ENCODE measurements at regions not wholly inside any gene's neighbourhood (a gene's known extent, or its start where the extent isn't known, plus 50 kb on each side); places are given as distances from the start of the nearest gene placed in this dataset.

DNA sequence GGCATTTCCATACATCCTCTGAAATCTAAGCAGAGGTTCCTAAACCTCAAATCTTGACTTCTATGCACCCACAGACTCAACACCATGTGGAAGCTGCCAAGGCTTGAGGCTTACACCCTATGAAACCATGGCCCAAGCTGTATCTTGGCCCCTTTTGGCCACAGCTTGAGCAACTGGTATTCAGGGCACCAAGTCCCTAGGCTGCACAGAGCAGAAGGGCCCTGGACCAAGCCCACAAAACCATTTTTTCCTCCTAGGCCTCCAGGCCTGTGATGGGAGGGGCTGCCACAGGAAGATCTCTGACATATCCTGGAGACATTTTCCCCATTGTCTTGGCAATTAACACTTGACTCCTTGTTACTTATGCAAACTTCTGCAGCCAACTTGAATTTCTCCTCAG, 54.4 kb upstream of the IL12A start:
- Histone ChIP-seq H3K4me3 (ENCODE audit: low read depth, low read length) (no peak overlapping the region), H3K36me3 (ENCODE audit: control insufficient read depth in 2 of 2, insufficient read depth in 1 of 2, low read length in 2 of 2) (no peaks in the 10 kb centered on the region), H3K9me3 (ENCODE audit: control insufficient read depth, insufficient read depth, low read depth, low read length) (no peaks in the 10 kb centered on the region), H3K27ac (ENCODE audit: extremely low read depth, low read depth, low read length) (no peak overlapping the region), H3K4me1 (ENCODE audit: control insufficient read depth, insufficient read depth, low read length) (no peaks in the 10 kb centered on the region)
- ChIA-PET POLR2A (no interaction called here), CTCF (no interaction called here)
- no peak for TF ChIP-seq ZNF510 (tag by site-specific recombination; IDR thresholded peaks at IDR 0.05; ENCODE audit: insufficient replicate concordance)
- TF ChIP-seq SP2 (tag by site-specific recombination; IDR thresholded peaks at IDR 0.05), result no peak
- no peak for TF ChIP-seq ZNF433 (tag by site-specific recombination; IDR thresholded peaks at IDR 0.05; ENCODE audit: low read depth)
- no peak for TF ChIP-seq ZNF112 (tag by site-specific recombination; IDR thresholded peaks at IDR 0.05)
- TF ChIP-seq ZNF585B (tag by site-specific recombination; IDR thresholded peaks at IDR 0.05), result peak; percentile 97
- TF ChIP-seq ZNF350 (tag by site-specific recombination; IDR thresholded peaks at IDR 0.05), result no peak
- TF ChIP-seq ZNF548 (tag by site-specific recombination; IDR thresholded peaks at IDR 0.05), result no peak
- TF ChIP-seq ZNF423 (tag by site-specific recombination; IDR thresholded peaks at IDR 0.05), result no peak
- no peak for TF ChIP-seq SP7 (tag by site-specific recombination; IDR thresholded peaks at IDR 0.05)
- TF ChIP-seq ZNF132 (tag by site-specific recombination; IDR thresholded peaks at IDR 0.05; ENCODE audit: borderline replicate concordance), result no peak
- TF ChIP-seq ZNF664 (tag by site-specific recombination; IDR thresholded peaks at IDR 0.05), result no peak
- TF ChIP-seq WT1 (tag by site-specific recombination; IDR thresholded peaks at IDR 0.05), result no peak
- TF ChIP-seq ZNF416 (tag by site-specific recombination; IDR thresholded peaks at IDR 0.05), result no peak
- no peak for TF ChIP-seq KLF1 (tag by site-specific recombination; IDR thresholded peaks at IDR 0.05)
- peak; percentile 90 for TF ChIP-seq SETDB1 (IDR thresholded peaks at IDR 0.05; ENCODE audit: insufficient read length, low read length)
- peak; percentile 71; the same call in 1 of the 2 replicates for TF ChIP-seq TRIM28 (IDR thresholded peaks at IDR 0.05; ENCODE audit: borderline replicate concordance, low read length)
- no peak for TF ChIP-seq RBAK (tag by site-specific recombination; IDR thresholded peaks at IDR 0.05)

GRCh38 chr3:159936541-159936940, 52.1 kb upstream of the IL12A start:
- Histone ChIP-seq H3K4me3 (ENCODE audit: low read depth, low read length) (no peak overlapping the region), H3K4me1 (ENCODE audit: control insufficient read depth, insufficient read depth, low read length) (no peaks in the 10 kb centered on the region), H3K27ac (ENCODE audit: extremely low read depth, low read depth, low read length) (no peak overlapping the region), H3K9me3 (ENCODE audit: control insufficient read depth, insufficient read depth, low read depth, low read length) (no peaks in the 10 kb centered on the region), H3K36me3 (ENCODE audit: control insufficient read depth in 2 of 2, insufficient read depth in 1 of 2, low read length in 2 of 2) (no peaks in the 10 kb centered on the region)
- ChIA-PET CTCF (interaction anchor here (0.7 kb wide), 1 partner anchor 1056 kb away, joined by 5 read pairs; no protein-coding TSS in a partner anchor), POLR2A (no interaction called here)
- TF ChIP-seq ZNF211 (tag by site-specific recombination; IDR thresholded peaks at IDR 0.05; ENCODE audit: low read depth), result no peak
- no peak for TF ChIP-seq ZNF214 (tag by site-specific recombination; IDR thresholded peaks at IDR 0.05; ENCODE audit: borderline replicate concordance)
- TF ChIP-seq ZNF335 (tag by site-specific recombination; conservative IDR thresholded peaks at IDR 0.05), result no peak
- TF ChIP-seq SETDB1 (IDR thresholded peaks at IDR 0.05; ENCODE audit: insufficient read length, low read length), result no peak
- no peak for TF ChIP-seq ZNF596 (tag by site-specific recombination; IDR thresholded peaks at IDR 0.05)
- TF ChIP-seq ZFP3 (tag by site-specific recombination; IDR thresholded peaks at IDR 0.05; ENCODE audit: low read depth), result no peak
- no peak for TF ChIP-seq ZNF121 (tag by site-specific recombination; IDR thresholded peaks at IDR 0.05)
- TF ChIP-seq ZNF266 (tag by site-specific recombination; IDR thresholded peaks at IDR 0.05; ENCODE audit: low read depth), result no peak

GRCh38 chr3:159937561-159938166, 51.0 kb upstream of the IL12A start:
- H3K36me3 ChIP-seq (ENCODE audit: control insufficient read depth in 2 of 2, insufficient read depth in 1 of 2, low read length in 2 of 2), result no peaks in the 10 kb centered on the region
- H3K4me1 ChIP-seq (ENCODE audit: control insufficient read depth, insufficient read depth, low read length), result no peaks in the 10 kb centered on the region
- H3K9me3 ChIP-seq (ENCODE audit: control insufficient read depth, insufficient read depth, low read depth, low read length), result no peaks in the 10 kb centered on the region
- ChIA-PET POLR2A (no interaction called here), CTCF (interaction anchor here (0.6 to 0.7 kb wide), 2 partner anchors 49 to 68 kb away, joined by 4 read pairs; no protein-coding TSS in a partner anchor)
- H3K4me3 ChIP-seq (ENCODE audit: low read depth, low read length), result no peak overlapping the region
- H3K27ac ChIP-seq (ENCODE audit: extremely low read depth, low read depth, low read length), result no peak overlapping the region
- TF ChIP-seq, protein P1, sequence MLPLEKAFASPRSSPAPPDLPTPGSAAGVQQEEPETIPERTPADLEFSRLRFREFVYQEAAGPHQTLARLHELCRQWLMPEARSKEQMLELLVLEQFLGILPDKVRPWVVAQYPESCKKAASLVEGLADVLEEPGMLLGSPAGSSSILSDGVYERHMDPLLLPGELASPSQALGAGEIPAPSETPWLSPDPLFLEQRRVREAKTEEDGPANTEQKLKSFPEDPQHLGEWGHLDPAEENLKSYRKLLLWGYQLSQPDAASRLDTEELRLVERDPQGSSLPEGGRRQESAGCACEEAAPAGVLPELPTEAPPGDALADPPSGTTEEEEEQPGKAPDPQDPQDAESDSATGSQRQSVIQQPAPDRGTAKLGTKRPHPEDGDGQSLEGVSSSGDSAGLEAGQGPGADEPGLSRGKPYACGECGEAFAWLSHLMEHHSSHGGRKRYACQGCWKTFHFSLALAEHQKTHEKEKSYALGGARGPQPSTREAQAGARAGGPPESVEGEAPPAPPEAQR (tag by site-specific recombination; IDR thresholded peaks at IDR 0.05), result no peak
- TF ChIP-seq PBX3 (CRISPR knock-in tag; IDR thresholded peaks at IDR 0.05), result no peak
- TF ChIP-seq ZNF580 (tag by site-specific recombination; IDR thresholded peaks at IDR 0.05), result no peak
- no peak for TF ChIP-seq ZNF202 (tag by site-specific recombination; IDR thresholded peaks at IDR 0.05; ENCODE audit: borderline replicate concordance)

Measured in HEK293 (cell line).